Activated CD8-positive, alpha-beta memory T cell treated with anti-CD3 and anti-CD28 coated beads, Interleukin-2, amount 50 U/mL, for 4 hours (primary cell): ENCODE measurements at regions not wholly inside any gene's neighbourhood (a gene's known extent, or its start where the extent isn't known, plus 50 kb on each side); places are given as distances from the start of the nearest gene placed in this dataset.

Experiments
- DNase-seq: peaks from one replicate; pipeline ENCODE4 v3.0.0-alpha.2; 2020

DNA sequence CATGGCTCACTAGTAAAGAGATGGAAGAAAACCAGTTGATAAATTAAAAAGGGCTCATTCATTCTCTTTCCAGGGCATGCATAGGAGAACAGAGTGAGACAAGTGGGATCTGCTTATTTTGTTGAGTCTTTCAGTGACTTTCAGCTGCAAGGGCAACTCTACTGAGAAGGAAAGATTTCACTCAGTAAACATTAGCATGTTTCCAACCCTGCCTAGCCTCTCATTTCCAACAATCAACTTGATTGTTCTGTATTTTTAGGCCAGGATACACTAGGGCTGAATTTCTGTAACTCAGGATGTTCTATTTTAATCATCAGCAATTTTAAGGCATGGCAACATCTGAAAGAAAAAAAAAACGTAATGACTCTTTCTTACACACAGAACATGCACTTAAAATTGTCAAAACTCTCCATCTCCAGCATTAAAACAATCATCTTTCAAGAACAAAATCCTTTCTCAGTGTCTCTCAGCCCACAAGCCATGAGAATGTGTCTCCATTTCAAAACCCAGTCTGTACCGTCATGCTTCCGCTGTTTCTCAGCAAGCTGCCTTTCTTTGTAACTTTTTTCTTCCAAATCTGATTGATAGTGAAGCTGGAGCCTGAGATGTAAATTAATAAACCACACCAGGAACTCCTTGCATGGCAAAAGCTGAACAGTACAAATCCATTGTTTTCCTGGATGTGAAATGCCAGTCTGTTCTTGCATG, 147.2 kb upstream of the KLF14 start:
- no peak for DNase-seq

DNA sequence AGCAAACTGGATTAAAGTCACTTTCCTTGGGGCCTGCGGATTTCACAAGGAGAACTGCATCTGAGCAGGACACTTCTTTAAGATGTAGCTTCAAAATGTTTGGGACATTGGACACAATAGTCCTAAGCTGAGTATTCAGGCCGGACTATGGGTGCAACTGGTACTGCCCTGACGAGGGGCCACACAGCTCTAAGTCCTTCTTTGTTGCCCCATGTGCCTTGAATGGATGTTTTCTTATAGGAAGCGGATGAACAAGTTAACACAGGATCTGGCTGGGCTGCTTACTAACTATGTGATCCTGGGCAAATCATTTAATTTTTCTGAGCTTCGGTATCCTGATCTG, 147.8 kb upstream of the KLF14 start:
- DNase-seq: no peak

DNA sequence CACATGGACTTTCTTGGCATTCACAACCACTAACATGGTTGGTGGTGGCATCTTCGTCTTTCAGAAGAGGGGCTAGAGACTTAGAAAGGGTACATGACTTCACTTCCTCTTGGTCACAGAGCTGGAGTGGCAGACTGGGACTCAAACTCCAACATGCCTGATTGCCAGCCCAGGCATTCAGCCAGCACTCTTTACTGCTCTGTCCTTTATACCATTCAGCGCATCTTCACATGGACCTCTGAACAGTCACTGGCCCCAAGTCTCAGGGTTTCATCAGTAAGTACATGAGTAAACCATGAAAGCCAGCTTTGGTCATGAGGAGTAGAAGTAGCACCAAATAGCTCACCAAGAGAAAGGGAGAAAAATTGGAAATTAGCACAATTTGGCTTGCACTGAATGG, 148.4 kb upstream of the KLF14 start:
- no peak for DNase-seq

DNA sequence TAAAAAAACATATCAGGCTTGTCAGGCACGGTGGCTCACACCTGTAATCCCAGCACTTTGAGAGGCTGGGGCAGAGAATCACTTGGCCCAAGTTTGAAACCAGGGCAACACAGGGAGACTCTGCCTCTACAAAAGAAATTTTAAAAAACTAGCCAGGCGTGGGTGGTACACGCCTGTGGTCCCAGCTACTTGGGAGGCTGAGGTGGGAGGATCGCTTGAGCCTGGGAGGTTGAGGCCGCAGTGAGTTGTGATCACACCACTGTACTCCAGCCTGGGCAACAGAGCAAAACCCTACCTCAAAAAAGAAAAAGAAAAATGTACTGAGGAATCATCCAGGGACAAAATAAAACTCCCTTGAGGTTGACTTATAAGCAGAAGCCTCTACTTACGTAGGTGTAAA, 149.9 kb upstream of the KLF14 start:
- DNase-seq: no peak

DNA sequence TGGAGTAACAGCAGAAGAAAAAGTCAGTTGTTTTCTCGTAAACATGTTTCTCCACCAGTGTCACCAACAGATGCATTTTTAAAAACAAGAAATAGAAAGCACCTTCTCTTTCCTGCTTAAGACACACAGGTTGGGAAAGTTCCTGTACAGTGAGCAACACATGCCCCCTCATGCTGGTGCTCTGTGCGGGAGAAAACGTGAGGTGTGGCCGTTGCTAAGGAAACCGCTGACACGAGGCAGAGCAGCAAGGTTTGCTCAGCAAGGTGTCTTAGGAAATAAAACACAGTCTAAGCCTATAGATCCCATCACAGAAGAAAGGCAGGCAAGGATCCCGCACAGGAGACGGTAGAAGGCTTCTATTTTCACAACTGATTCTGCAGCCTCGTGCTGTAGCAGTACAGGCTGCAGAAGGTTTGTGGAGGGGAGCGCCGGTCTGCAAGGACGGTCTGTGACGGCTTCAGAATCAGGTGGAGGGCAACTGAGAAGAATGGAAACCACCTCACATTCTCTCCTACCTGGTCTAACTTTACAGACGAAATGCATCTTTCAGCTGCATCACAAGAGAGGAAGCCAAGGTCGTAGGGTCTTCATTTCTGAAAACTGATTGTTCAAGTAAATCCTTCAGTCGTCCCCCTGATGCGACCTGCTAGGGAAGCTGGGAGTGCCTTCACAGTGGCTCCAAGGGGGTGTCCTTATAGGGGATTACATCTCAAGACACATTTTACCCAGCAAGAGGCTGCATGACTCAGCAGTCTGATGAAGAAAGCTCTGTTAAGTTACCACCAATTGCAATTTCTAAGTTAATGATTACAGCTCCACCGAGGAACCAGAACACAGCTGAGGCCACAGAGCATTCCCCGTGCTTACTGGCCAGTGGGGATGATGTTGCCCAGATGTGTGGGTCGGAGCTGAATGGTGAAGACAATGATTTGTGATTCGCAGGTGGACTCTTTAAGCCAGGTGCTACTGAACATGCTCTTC, 150.7 kb upstream of the KLF14 start:
- no peak for DNase-seq

DNA sequence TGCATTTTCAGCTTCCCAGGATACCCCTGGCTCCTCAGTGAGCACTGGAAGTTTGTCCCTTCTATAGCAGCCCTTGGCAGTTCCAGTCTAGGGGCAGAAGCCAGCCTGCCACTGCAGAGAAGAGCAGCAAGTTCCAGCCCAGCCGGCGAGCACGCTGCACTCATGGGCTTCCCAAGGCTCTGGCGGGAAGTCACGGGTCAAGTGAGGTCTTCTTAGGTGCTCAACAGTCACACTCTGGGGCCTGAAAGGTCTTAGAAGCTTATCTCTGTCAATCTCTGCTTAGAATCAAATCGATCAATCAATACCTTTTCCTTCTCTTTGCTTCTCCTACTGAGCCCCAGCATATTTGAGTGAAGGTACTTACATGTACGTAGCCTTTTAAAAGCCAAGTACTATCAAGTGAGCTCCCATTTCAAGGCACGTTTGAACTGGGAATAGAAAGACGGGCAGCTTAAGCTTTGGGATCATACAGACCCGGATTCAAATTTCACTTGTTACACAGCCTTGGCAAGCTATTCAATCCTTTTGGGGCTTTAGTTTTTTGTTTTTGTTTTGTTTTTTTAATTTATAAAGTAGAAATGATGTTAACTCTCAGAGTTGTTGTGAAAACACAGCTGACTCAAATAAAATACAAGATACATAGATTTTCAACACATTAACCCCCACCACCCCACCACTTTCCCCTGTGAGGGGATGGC, 152.6 kb upstream of the KLF14 start:
- DNase-seq: no peak

DNA sequence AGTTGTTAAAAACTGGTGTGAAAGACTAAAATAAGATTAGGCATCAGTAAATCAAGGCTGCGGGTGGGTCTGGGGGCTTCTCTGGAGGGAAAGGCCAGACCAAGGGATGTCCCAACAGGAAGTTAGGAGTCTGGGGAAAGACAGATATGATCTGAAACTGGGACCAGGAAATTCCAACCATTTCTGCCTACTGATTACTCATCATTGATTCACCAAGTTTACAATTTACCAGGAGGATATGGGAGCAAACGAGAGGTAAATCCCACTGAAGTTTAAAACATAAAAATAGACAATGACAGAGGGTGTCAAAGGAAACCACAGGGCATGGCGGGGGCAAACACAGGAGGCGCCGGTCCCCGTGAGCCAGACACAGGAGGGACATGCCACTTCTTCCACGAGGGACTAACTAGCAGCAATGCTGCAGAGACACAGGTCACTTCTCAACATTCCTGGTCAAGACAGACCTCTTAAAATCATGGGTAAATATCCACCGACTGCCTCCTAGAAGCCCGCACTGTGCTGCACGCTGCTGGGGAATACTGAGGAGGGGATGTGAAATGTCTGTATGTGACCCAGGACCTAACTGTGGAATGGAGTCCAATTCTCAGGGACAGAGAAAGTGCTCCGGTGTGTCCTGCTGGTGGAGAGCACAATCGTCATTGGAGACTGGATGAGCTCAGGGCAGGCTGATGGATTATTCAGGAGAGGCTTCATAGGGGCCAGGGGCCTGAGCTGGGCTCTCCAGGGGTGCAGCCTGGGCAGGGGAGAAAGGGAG, 153.4 kb upstream of the KLF14 start:
- no peak for DNase-seq

DNA sequence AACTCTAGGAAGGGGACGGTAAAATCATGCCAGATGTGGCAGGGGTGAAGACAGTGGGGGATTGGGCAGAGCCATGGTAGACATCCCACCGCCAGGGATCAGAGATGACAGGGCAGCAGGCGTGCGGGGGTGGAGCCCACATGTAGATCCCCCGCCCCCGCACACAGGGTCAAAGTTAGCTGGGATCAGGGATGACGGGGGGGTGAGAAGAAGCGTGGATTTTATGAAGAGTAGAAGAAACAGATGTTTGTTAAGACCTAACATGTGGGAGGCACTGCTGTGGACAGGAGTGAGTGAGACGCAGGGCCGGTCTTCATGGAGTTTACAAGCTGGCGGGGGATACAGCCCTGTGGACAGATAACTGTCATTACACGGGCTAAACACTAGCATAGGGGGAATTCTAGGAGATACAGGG, 154.0 kb upstream of the KLF14 start:
- DNase-seq: no peak

DNA sequence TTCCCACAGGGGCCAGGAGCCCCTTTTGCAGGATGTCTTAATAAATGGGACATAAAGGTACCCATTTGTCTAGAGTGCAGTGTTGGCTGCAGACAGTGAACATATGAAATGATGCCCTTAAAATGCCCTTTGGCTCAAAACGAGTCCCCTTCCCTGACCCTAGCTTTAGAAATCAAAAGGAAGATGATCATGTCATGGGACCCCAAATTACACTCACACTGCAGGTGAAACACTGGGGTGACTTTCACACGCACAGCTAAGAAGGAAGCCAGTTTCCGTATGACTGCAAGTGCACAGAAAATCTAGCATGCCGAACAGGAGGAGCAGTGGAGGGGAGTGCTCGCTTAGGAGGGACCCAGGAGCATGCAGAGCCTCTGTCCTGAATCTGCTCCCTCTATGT, 154.5 kb upstream of the KLF14 start:
- no peak for DNase-seq

DNA sequence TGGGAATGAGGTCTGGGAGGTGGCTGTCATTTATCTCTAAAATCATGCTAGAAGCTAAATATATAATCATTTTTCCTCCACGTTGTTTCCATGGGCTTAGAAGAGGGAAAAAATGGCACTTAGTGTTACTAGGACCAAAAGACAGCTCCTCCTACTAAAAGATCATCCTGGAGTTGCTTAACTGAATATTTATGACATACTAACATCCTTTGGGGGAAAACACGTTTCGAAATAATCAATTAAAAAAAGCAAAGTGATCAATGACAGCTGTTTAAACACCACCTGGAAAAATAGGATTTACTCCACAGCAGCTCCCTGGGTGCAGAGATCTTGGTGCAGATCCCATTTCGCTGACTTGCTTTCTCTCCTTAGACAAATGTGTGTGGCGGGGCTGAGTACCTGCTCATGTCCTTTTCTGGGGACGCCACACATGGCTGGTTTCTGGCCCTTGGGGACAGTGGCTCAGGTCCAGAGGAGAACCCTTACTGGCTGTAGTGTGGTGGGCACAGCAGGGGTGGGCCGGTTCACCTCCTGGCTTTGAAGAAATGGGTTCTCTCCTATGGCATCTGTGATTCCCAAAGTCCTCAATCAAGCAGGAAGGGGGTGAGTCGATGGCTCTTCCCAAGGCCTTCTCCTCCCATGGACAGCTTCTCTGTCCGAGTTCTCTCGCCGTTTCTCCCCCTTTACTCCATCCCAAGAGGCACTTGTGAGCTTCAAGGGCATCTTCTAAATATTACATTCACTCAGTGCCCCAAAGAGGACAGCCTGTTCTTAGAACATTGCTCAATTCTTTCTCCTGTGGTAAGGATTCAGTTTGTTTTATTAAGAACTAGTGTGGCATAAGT, 156.4 kb upstream of the KLF14 start:
- no peak for DNase-seq

DNA sequence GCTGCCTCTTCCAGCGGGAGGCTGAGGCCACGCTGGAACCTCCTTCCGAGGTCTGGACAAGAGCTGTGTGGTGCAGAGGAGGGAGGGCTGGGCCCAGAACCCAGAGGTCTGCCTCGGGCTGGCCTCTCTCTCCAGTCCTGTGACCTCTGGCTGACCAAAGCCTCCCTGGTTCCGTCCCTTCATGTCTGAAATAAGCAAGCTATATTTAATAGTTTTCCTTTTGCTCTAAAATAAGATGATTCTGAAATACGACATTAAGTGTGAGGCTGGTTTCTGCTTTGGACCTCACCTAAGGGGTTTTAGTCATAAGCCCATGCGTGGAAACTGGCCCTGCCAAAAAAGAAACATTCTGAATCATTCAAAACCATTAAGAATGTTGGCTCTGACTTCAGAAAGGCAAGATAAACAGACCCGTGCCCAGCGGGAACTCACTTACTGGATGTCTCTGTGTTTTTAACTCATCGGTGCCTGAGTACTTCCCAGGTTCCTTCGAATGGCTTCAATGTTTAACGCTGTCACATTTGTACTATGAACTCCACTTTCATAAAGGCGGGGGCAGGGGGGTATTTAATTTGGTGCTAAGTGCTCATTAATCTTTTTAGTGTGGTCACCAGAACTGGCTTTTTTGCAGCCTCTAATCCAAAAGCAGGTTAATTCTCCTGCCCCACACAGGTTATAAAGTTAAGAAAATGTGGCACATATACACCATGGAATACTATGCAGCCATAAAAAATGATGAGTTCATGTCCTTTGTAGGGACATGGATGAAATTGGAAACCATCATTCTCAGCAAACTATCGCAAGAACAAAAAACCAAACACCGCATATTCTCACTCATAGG, 157.5 kb upstream of the KLF14 start:
- no peak for DNase-seq

DNA sequence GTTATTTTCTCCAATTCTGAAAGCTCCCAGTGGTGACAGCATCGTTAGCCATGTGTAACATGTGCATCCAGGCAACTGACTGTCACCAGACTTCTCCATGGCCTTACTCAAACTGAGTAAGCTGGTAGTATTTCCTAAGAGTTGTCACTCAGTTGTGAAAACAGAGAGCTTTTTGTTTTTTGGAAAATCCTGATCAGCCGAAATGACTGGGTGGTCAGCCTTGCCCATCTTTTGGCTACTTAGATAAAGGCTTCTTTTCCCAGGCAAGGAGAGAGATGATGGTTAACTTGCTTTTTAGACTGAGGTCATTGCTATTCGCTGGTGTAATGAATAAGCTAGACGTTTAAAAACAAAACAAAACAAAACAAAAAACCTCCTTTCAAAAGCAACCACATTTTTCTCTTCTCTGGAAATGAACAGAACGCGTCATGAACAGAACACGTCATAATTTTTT, 159.5 kb upstream of the KLF14 start:
- DNase-seq: no peak

DNA sequence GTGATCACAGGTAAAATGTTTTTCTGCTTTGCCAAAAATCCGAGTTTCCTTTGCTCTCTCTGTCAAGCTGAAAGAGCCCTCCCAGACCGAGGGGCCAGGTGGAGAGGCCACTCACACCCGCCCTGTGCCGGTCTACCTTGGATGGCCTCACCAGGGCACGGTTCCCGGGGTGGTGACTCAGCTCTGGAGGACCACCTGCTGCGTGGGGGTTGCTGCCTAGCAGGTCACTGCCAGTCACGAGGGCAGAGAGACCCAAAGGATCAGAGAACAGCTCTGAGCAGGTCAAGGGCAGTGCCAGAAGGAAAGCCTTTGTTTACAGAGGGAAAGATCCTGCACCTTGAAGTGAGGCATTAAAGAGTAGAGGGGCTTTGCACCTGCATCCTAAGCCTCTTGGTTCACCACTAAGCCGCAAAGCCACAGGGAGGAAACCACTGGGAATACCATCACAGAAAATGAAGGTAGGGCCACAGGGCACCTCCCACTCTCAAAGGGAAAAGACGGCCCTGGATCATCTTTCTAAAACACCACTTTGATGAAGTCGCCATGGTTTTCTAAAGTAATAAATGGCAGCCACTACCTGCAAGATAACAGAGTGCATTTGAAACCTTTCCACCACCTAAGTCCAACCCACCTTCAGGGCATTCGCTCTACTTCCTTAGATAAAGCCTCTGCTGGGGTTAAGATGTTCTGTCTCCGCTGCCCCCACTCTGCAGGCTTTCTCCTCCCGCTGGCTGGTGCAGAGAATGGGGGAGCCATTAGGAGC, 160.3 kb upstream of the KLF14 start:
- no peak for DNase-seq

DNA sequence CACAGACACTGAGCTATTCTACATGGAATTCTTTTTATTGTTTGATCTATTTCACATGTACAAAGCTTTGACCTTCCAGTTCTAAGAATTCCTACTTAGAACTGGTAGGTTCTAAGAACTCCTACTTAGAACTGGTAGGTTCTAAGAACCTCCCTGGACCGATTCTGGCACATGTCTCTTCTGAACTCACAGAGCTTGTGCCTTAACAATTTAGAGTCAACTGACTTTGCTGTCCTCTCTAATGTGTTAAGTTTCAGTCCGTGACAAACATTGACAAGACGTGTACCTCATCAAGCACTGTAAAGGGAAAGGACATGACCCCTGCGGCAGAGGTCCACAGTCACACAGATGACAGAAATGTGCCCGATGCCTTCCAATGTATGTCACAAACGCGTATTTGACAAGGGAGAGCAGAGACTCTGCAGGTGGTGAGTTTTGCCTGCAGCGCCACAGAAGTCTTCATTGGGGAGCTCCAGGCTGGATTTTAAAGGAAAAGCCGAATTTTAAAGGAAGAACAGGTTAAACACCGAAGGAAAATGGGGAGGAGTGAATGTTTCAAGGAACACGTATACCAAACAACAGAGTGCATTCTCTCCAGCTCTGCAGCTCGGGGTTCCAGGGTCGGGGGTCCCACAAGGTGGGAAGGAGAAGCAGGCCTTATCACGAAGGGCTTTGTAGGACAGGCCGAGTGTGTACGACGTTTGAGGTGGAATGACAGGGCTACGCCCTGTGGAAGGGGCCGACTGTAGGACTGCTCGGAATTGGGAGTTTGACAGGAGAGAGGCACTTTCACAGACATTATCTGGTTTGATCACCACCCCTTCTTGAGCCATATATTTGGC, 161.1 kb upstream of the KLF14 start:
- DNase-seq: no peak

DNA sequence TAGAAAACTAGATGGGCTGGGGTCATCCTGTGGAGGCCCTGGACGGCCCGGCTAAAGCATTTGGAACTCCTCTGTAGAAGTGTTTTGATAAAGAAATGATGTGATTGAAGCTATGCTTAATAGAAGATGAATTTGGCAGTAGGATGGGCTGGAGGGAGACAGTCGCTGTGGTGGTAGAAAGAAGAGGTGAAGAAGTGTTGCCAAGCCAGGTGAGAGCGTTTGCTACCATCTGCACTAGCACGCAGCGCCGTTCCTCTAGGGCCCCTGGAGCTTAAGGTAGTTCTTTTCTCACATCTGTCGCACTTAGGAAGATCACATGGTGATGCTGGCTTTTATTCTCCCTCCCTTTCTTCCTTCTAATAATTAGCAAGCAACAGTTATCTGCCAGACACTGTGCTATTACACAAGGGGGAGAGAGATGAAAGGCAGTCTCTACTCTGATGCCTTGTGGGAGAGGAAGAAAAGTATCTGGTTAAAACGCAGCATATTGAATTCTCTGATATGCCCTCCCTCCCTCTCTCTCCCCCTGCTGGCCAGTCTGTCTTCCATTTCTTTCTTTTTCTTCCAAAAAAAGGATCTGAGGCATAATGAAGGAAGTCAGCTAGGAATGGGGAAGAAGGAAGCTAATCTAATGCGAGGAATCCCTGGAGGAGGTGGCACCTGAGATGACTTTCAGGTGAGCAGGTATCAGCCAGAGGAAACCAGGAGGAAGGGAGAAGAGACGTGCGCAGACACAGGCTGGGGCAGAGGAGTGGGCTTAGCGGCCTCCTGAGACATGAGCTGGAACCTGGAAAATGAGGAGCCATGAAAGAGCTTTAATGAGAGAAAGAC, 162.3 kb upstream of the KLF14 start:
- no peak for DNase-seq

DNA sequence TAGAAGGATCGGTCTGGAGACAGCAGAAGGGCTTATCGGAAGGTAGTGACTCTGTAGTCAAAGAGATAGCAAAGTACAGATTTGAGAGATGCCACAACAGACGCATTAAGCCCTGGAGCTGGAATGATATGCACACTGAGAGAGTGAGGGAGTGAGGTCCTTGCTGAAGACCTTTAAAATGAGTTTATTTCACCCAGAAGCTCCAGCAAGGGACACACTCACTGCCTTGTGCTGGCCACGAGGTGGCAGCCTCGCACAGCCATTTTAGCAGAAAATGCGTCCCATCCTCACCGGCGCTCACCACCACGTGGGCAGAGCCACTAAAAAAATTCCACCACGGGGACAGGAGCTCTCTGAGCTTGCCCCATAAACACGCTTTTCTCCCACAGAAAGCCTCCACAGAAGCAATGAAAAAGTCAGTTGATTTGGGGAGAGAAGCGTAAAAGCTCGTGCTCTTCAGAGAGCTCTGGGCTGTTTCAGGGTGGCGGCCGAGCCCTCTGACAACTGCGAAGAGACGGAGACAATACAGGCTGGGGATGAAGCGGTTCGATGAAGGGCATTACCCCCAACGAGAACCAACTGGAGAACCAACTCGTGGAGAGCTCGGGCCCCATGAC, 163.0 kb upstream of the KLF14 start:
- peak; percentile 78 for DNase-seq

DNA sequence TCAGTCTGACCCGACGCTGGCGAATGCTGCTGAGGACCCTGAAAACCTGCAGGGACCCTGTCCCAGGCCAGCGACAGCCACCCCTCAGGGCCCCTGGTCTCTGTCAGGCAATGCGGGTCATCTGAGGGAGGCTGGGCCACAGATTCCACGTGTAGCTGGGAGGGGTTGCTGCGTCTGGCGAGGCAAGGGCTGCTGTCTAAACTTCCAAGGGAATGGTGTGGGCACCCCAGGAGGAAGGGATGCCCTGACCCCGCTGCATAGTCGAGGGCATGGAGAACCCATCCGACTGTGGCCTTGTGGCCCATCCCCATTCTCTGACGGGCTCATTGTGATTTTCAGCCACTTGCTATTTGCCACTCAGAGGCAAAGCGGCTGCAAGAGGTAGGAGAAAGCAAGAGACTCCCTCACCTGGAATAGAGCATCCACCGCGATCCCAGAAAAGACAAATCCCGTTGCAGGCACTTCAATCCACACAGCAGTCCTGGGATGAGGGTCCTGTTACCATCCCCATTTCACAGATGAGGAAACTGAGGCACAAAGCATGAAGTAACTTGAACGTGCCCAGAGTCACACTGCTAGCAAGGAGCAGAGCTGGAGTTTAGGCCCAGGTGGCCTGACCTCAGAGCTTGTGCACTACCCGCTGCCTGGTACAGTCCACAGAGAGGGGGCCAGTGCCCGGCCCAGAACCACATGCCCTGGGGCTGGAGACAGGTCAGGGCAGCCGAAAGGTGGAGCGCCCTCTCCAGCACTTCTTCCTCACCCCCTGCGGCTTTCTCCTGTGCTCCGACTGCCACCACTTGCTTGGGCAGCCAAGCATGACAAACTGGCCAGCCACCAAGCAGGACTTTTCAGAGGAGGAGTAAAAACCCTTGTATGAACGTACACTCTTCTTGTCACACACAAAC, 163.8 kb upstream of the KLF14 start:
- DNase-seq: no peak
